Naive thymus-derived CD8-positive, alpha-beta T cell (primary cell): ENCODE measurements at regions not wholly inside any gene's neighbourhood (a gene's known extent, or its start where the extent isn't known, plus 50 kb on each side); places are given as distances from the start of the nearest gene placed in this dataset.
"Not testable (repeated sequence)": the region's sequence is repeated elsewhere in the genome, so short reads cannot be mapped to it uniquely, and the experiment has no call there.

Experiments
- ATAC-seq, 2 donors: fragments of 150-1000 bp; cut with Tn5 transposase in 1 of 2; sonication (Bioruptor Pico), chemical (Tn5 transposase) in 1 of 2; 1 replicate in 1 of 2; 2 replicates in 1 of 2; pipeline ENCODE4 v1.10.0; 2021; ENCODE audit warnings: mild to moderate bottlenecking in 2 of 2, moderate library complexity in 2 of 2
- POLR2A ChIA-PET: fragments of 350-600 bp; sonication (Branson Sonifier 250); formaldehyde crosslinking; loops from one replicate; lab custom pipeline; 2021; ENCODE audit warnings: antibody characterized with exemption; lab: Charles Lee
- DNase-seq, 10 donors: peaks; one replicate each; pipeline versions ENCODE4 v3.0.0 to v3.0.0-alpha.2; 2020 to 2022
- H3K27ac Mint-ChIP-seq, 10 donors: one replicate each; pipeline ENCODE4 v1.8.0; 2020 to 2022; ENCODE audit warnings: mild to moderate bottlenecking in 10 of 10, mixed read lengths in 10 of 10, moderate library complexity in 4 of 10, inconsistent platforms in 1 of 10
- H3K27me3 Mint-ChIP-seq, 5 donors: one replicate each; pipeline ENCODE4 v1.8.0; 2021 to 2022; ENCODE audit warnings: mixed read lengths in 5 of 5
- H3K36me3 Mint-ChIP-seq, 3 donors: one replicate each; pipeline ENCODE4 v1.8.0; 2020 to 2022; ENCODE audit warnings: mixed read lengths in 3 of 3, mild to moderate bottlenecking in 2 of 3, inconsistent platforms in 1 of 3
- H3K4me1 Mint-ChIP-seq, 4 donors: one replicate each; pipeline ENCODE4 v1.8.0; 2021 to 2022; ENCODE audit warnings: mixed read lengths in 4 of 4
- H3K4me3 Mint-ChIP-seq, 10 donors: one replicate each; pipeline ENCODE4 v1.8.0; 2020 to 2022; ENCODE audit warnings: mild to moderate bottlenecking in 10 of 10, mixed read lengths in 10 of 10, moderate library complexity in 6 of 10, inconsistent platforms in 1 of 10
- H3K9me3 Mint-ChIP-seq, 9 donors: one replicate each; pipeline ENCODE4 v1.8.0; 2020 to 2022; ENCODE audit warnings: mixed read lengths in 9 of 9, mild to moderate bottlenecking in 3 of 9, inconsistent platforms in 1 of 9, moderate library complexity in 1 of 9

DNA sequence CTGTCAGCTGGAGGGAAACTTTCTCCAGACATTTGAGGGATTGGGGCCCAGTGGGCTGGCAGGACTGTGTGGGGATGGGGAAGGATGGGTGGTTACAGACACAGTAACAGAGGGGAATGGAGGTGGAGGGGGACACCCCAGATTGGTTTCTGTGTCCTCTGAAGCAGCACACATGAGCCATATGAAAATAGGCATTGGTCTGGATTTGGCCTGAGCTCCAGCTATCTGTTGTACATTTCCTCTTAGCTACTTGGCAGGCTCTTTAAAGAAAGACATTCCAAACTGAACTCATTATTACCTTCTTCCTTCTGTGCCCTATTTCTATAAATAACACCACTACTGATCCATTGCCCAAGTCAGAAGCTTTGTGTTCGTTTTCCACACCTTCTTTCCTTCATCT is 72.0 kb upstream of the PRL start:
- Mint-ChIP-seq H3K27ac (no peak overlapping the region), H3K36me3 (no peaks in the 10 kb centered on the region), H3K9me3 (no peaks in the 10 kb centered on the region), H3K27me3 (no peaks in the 10 kb centered on the region), H3K4me1 (no peaks in the 10 kb centered on the region), H3K4me3 (no peak overlapping the region)
- DNase-seq (no peak), ATAC-seq (no peak)
- POLR2A ChIA-PET = no interaction called here

DNA sequence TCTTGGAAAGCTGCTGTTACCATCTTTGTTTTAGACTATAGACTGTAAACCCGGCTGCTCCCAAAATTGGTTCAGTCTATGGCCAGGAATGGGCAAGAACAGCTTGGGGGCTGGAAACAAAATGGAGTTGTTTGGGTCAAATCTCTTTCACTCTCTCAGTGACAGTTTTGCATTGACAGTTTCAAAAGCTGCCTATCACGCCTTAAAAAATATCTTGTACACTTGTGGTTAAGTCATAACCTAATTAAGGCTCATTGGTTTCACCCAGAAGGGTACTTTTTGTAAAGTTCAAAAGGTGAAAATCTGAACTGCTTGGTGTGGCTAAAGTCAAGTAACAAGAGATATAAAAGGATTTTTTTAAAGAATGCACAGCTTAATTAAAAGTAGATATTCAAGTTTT is 76.1 kb upstream of the PRL start:
- Mint-ChIP-seq H3K27ac (no peak overlapping the region), H3K36me3 (no peaks in the 10 kb centered on the region)

DNA sequence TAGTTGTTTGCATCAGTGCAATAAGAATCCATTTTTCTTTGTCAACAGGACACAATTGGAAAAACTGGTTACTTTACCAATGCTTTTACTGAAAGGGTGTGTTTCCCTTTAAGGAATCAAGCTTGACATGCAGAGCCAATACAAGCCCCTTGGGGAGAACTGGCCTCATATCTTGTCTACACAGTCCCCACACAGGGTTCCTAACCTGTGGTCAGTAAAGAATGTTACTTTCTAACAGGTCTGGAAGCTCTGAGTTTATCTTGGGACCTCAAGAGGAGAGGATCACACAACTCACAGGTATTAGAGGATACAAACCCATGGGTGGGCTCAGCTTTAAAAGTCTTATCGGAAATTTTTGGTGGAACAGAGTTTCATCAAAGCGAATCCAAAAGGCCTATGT is 78.1 kb upstream of the PRL start:
- H3K27me3 Mint-ChIP-seq, H3K27ac Mint-ChIP-seq, H3K9me3 Mint-ChIP-seq, DNase-seq, H3K4me3 Mint-ChIP-seq, POLR2A ChIA-PET, ATAC-seq, H3K4me1 Mint-ChIP-seq, H3K36me3 Mint-ChIP-seq: not testable (repeated sequence)

More for the DNA sequence above, 76.1 kb upstream of the PRL start:
- no peaks in the 10 kb centered on the region for H3K4me1 Mint-ChIP-seq
- no peak for ATAC-seq
- peaks cover 0 to 5% (median 0%) of the 10 kb centered on the region in 9 donors for H3K9me3 Mint-ChIP-seq
- H3K4me3 Mint-ChIP-seq = no peak overlapping the region
- POLR2A ChIA-PET = no interaction called here
- no peaks in the 10 kb centered on the region for H3K27me3 Mint-ChIP-seq
- no peak for DNase-seq

DNA sequence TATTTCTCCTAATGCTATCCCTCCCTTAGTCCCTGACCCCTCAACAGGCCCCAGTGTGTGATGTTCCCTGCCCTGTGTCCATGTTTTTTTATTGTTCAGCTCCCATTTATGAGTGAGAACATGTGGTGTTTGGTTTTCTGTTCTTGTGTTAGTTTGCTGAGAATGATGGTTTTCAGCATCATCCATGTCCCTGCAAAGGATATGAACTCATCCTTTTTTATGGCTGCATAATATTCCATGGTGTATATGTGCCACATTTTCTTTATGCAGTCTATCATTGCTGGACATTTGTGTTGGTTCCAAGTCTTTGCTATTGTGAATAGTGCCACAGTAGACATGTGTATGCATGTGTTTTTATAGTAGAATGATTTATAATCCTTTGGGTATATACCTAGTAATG is 79.5 kb upstream of the PRL start:
- H3K27me3 Mint-ChIP-seq, H3K9me3 Mint-ChIP-seq, H3K4me1 Mint-ChIP-seq, H3K4me3 Mint-ChIP-seq, DNase-seq, ATAC-seq, H3K36me3 Mint-ChIP-seq, POLR2A ChIA-PET: not testable (repeated sequence)
- H3K27ac Mint-ChIP-seq = peak overlapping the region in 1 of 10 donors; percentile 56

DNA sequence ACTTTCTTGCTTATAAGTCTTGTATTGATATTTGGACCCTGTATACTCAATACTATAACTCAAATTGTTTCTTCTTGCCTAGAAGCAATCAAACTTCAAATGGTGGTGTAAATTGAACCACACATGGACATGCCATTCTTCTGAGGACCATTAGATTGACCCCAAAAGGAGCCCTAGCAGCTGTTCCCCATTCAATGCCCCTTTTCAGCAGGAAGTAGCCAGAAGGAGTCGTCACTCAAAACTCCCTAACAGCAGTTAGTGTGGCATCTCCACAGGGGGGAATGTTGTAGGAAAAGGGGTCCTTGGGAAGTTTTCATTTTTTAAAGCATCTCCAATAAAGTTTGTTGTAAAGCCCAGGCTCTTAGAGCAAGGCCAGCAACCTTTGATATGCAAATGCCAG is 81.7 kb upstream of the PRL start:
- POLR2A ChIA-PET, H3K4me1 Mint-ChIP-seq, H3K4me3 Mint-ChIP-seq, ATAC-seq, DNase-seq, H3K27ac Mint-ChIP-seq, H3K36me3 Mint-ChIP-seq, H3K9me3 Mint-ChIP-seq, H3K27me3 Mint-ChIP-seq: not testable (repeated sequence)

DNA sequence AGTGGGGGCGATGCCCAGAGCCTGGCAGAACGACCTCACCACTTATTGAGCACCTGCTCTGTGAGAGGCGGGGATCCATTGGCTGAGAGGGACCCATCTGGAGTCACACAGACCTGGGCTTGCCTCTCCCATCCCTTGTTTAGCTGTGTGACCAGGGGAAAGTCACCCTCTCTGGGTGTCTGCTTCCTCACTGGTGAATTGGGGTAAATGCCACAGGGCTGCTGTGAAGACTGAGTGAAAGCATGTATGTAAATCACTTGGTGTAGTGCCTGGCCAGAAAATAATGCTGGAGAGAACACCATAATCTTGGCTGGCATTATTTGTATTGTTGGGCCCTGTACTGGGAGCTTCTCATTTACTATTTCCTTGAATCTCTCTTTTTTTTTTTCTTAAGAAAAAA is 83.4 kb upstream of the PRL start:
- POLR2A ChIA-PET = no interaction called here

DNA sequence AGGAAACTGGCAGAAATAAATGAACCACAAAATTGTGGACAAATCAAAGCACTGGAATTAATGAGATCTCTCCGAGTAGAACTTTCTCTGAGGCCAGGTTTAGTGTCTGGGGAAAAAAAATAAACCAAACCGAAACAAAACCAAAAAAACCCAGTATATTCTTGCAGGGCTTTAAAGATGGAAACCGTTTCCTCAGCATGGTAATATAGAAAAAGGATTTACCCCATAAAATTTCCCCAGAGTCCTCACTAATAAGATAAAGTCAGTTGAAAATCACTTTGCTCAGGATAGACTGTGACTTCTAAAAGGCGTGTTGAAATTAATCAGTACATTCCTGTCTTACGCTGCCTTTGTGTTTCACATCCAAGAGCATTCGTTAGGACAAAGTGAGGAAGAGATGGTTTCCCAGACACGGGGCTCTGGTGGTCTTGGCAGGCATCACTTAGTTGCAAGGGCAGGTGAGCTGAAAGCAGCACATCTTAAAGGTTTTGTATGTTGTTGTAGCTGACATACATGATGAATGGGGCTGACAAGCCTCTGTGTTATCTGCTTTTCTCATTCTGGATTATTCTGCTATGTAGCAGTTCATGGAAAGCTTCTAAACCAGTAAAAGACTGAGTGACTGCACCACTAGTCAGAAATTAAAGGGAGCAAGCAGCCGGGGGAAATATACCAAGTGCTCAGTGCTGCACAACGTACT is 85.2 kb upstream of the PRL start:
- POLR2A ChIA-PET = no interaction called here
- Mint-ChIP-seq H3K9me3 (peaks cover 0 to 7% (median 0%) of the 10 kb centered on the region in 9 donors), H3K4me1 (no peaks in the 10 kb centered on the region), H3K27ac (no peak overlapping the region), H3K4me3 (no peak overlapping the region), H3K36me3 (no peaks in the 10 kb centered on the region), H3K27me3 (no peaks in the 10 kb centered on the region)
- DNase-seq (no peak), ATAC-seq (no peak)

More for the DNA sequence above, 83.4 kb upstream of the PRL start:
- no peaks in the 10 kb centered on the region for H3K4me1 Mint-ChIP-seq
- ATAC-seq (no peak), DNase-seq (no peak)
- H3K27ac Mint-ChIP-seq = no peak overlapping the region
- no peak overlapping the region for H3K4me3 Mint-ChIP-seq
- H3K36me3 Mint-ChIP-seq = no peaks in the 10 kb centered on the region
- no peaks in the 10 kb centered on the region for H3K27me3 Mint-ChIP-seq
- H3K9me3 Mint-ChIP-seq = peaks cover 0 to 5% (median 0%) of the 10 kb centered on the region in 9 donors

DNA sequence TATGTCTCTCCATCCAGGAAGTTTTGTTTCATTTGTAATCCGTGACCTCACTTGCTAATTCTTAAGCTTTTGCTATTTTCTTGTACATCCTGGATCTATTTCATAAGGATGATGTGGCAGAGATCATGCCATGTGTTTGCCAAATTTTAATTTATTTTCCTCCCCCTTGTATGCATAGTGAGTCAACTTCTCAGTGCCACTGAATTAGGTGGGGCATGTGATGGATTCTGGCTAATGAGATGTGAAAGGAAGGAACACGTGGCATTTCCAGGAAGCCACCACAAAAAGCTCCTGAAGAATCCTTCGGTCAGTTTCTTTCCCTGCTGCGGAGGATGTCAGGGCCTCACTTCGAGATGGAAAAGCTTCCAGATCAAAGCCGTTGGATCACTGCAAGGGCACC is 86.2 kb upstream of the PRL start:
- peaks cover 0 to 18% (median 0%) of the 10 kb centered on the region in 9 donors for H3K9me3 Mint-ChIP-seq
- no peaks in the 10 kb centered on the region for H3K36me3 Mint-ChIP-seq
- POLR2A ChIA-PET = no interaction called here
- H3K4me1 Mint-ChIP-seq = no peaks in the 10 kb centered on the region
- no peak overlapping the region for H3K27ac Mint-ChIP-seq
- ATAC-seq (no peak), DNase-seq (no peak)
- H3K4me3 Mint-ChIP-seq = no peak overlapping the region
- no peaks in the 10 kb centered on the region for H3K27me3 Mint-ChIP-seq

DNA sequence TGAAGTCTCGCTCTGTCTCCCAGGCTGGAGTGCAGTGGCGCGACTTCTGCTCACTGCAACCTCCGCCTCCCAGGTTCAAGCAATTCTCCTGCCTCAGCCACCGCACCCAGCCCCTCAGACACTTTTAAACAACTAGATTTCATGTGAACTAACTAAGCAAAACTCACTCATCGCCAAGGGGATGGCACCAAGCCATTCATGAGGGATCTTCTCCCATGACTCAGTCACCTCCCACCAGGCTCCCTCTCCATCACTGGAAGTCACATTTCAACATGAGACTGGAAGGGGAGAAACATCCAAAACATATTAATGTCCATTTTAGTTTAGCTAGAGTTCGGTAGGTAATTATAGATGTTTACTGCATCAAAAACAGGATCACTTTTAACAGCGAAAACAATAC is 95.9 kb upstream of the PRL start:
- POLR2A ChIA-PET = no interaction called here
- Mint-ChIP-seq H3K4me1 (no peaks in the 10 kb centered on the region), H3K36me3 (peaks cover 0 to 3% (median 0%) of the 10 kb centered on the region in 3 donors), H3K9me3 (peaks cover 0 to 15% (median 0%) of the 10 kb centered on the region in 9 donors), H3K27me3 (no peaks in the 10 kb centered on the region), H3K27ac (no peak overlapping the region), H3K4me3 (no peak overlapping the region)
- DNase-seq (no peak), ATAC-seq (no peak)

DNA sequence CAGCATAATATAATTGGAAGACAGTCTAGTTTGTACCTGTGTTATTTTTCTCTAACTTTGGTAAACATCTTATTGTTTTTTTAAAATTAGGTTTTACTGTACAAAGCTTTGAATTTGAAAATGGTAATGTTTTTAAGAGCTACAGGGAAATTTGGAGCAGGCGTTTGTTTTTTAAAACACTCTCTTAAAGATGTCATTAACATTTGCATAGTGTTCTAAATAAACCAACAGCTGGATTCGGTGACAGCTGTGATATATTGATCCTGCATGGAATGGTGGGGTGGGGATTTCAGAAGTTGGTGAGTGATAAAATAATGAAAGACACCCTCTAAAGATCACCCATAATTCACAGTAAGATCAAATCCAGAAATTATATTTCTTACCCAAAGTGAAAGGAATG is 97.9 kb upstream of the PRL start:
- Mint-ChIP-seq H3K27ac (no peak overlapping the region), H3K9me3 (peaks cover 0 to 2% (median 0%) of the 10 kb centered on the region in 9 donors), H3K4me3 (no peak overlapping the region), H3K36me3 (no peaks in the 10 kb centered on the region), H3K27me3 (no peaks in the 10 kb centered on the region), H3K4me1 (no peaks in the 10 kb centered on the region)
- no peak for DNase-seq
- ATAC-seq = no peak
- POLR2A ChIA-PET = no interaction called here

DNA sequence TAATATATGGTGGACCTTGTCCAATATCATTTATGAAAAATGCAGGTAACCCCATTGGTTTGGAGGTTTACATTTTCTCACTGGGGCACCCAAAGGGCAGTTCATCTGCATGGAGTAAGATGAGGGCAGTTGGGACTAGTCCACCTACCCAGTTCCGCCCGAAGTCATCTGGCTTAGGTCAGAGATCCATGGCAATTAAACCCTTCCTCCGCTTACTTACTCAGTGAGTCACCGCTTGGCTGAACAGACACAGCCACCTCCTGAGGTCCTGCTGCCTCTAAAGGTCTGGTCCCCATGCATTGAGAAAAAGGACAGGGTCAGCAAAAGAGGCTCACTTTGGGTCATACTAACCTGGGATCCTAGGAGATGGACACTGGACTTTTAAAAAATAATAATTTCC is 102.9 kb upstream of the PRL start:
- Mint-ChIP-seq H3K36me3 (no peaks in the 10 kb centered on the region), H3K9me3 (peaks cover 0 to 2% (median 0%) of the 10 kb centered on the region in 9 donors), H3K4me3 (no peak overlapping the region), H3K4me1 (no peaks in the 10 kb centered on the region), H3K27me3 (peaks cover 0 to 1% (median 0%) of the 10 kb centered on the region in 5 donors), H3K27ac (no peak overlapping the region)
- no peak for DNase-seq
- POLR2A ChIA-PET = no interaction called here
- no peak for ATAC-seq

DNA sequence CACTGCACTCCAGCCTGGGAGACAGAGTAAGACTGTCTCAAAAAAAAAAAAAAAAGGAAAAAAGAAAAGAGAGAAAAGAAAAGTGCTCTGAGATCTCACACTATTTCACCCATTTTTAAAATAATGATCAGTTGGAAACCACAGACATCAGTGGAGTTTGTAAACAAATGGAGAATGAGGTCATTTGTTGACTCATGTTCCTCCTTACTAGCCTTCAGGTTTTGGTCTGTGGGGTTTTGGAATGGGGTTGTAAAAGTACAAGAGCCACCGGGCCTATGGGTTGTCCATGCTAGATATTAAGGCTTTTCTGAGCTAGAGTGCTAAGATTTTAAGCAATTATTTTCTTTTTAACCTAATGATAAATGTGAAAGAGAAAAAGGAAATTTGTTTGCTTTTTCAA is 104.4 kb upstream of the PRL start:
- H3K36me3 Mint-ChIP-seq = no peaks in the 10 kb centered on the region
- ATAC-seq (no peak), DNase-seq (no peak)
- H3K9me3 Mint-ChIP-seq = peaks cover 0 to 2% (median 0%) of the 10 kb centered on the region in 9 donors
- no peak overlapping the region for H3K27ac Mint-ChIP-seq
- H3K4me1 Mint-ChIP-seq = no peaks in the 10 kb centered on the region
- POLR2A ChIA-PET = no interaction called here
- no peak overlapping the region for H3K4me3 Mint-ChIP-seq
- peaks cover 0 to 2% (median 0%) of the 10 kb centered on the region in 5 donors for H3K27me3 Mint-ChIP-seq

DNA sequence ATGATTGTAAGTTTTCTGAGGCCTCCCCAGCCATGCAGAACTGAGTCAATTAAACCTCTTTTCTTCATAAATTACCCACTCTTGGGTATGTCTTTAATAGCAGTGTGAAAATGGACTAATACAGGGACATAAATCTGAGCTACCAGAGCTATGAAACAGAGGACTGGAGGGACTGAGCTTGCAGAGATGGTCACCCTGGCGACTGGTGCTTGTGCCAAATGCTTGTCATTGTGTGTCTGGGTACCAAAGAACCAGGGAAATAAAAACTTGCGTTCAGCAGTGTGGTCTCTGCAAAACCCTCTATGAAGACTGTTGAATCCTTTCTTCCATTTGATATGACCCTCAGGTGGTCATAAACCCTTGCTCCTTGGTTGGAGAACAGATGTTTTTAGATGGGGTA is 105.1 kb upstream of the PRL start:
- Mint-ChIP-seq H3K36me3 (no peaks in the 10 kb centered on the region), H3K27me3 (peaks cover 0 to 3% (median 0%) of the 10 kb centered on the region in 5 donors), H3K4me3 (no peak overlapping the region), H3K9me3 (peaks cover 0 to 2% (median 0%) of the 10 kb centered on the region in 9 donors), H3K4me1 (no peaks in the 10 kb centered on the region), H3K27ac (no peak overlapping the region)
- DNase-seq (no peak), ATAC-seq (no peak)
- POLR2A ChIA-PET = no interaction called here

DNA sequence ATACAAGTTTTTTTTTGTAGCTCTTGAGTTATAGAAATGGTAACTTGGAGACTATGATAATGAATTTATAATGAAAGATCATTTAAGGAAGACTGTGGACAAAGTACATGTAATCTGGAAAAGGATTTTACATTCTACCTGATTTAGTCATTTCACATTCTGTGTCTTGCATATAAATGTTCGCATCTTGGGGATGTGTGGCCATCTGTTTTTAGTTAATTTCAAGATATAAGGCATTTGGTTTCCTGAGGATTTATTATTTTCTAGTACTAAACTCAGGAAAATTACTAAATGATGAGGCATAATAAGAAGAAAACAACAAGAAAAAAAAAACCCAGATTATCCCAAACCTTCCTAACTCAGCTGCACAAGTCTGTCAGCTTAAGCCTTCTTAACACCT is 112.7 kb upstream of the PRL start:
- ATAC-seq = no peak
- Mint-ChIP-seq H3K9me3 (no peaks in the 10 kb centered on the region), H3K4me1 (no peaks in the 10 kb centered on the region), H3K27ac (no peak overlapping the region), H3K36me3 (no peaks in the 10 kb centered on the region), H3K4me3 (no peak overlapping the region), H3K27me3 (peaks cover 0 to 5% (median 0%) of the 10 kb centered on the region in 5 donors)
- no peak for DNase-seq
- POLR2A ChIA-PET = no interaction called here
